HEK293T (cell line): ENCODE measurements at regions not wholly inside any gene's neighbourhood (a gene's known extent, or its start where the extent isn't known, plus 50 kb on each side); places are given as distances from the start of the nearest gene placed in this dataset.

Experiments used
- CTCF ChIA-PET: fragments of 350-600 bp; formaldehyde crosslinking; extraction: SDS; loops from one replicate; lab custom pipeline; 2021; ENCODE audit warnings: antibody characterized with exemption, inconsistent platforms; lab: Yijun Ruan, JAX
- POLR2A ChIA-PET: fragments of 350-600 bp; formaldehyde crosslinking; extraction: SDS; loops from one replicate; lab custom pipeline; 2020; ENCODE audit warnings: antibody characterized with exemption, inconsistent platforms; lab: Yijun Ruan, JAX
- DNase-seq: peaks from one replicate; pipeline ENCODE4 v3.0.0; 2012; ENCODE audit warnings: mixed read lengths; ENCODE audit errors: extremely low spot score
- ARNT ChIP-seq: fragments of 450-650 bp; IDR thresholded peaks from 2 replicates; pipeline ENCODE4 v1.6.1; 2017; ENCODE audit warnings: mild to moderate bottlenecking
- BHLHE40 ChIP-seq: fragments of 450-650 bp; IDR thresholded peaks from 2 replicates; pipeline ENCODE4 v1.6.1; 2016; ENCODE audit warnings: mild to moderate bottlenecking, moderate library complexity, borderline replicate concordance
- CTBP1 ChIP-seq: fragments of 450-650 bp; IDR thresholded peaks from 2 replicates; pipeline ENCODE4 v1.6.1; 2016; ENCODE audit warnings: borderline replicate concordance
- ELF4 ChIP-seq: fragments of 450-650 bp; IDR thresholded peaks from 2 replicates; pipeline ENCODE4 v1.6.1; 2017; ENCODE audit warnings: antibody characterized with exemption
- FOXA1 ChIP-seq: fragments of 450-650 bp; IDR thresholded peaks from 2 replicates; pipeline ENCODE4 v1.6.1; 2016; ENCODE audit warnings: mild to moderate bottlenecking
- FOXK2 ChIP-seq: fragments of 450-650 bp; IDR thresholded peaks from 2 replicates; pipeline ENCODE4 v1.6.1; 2016; ENCODE audit warnings: mild to moderate bottlenecking
- FOXM1 ChIP-seq: fragments of 450-650 bp; IDR thresholded peaks from 2 replicates; pipeline ENCODE4 v1.6.1; 2017; ENCODE audit warnings: mild to moderate bottlenecking, borderline replicate concordance
- HDGF ChIP-seq: fragments of 450-650 bp; IDR thresholded peaks from 2 replicates; pipeline ENCODE4 v1.6.1; 2017; ENCODE audit warnings: antibody characterized with exemption, borderline replicate concordance
- L3MBTL2 ChIP-seq: fragments of 450-650 bp; conservative IDR thresholded peaks from 2 replicates; pipeline ENCODE4 v1.6.1; 2016; ENCODE audit warnings: mild to moderate bottlenecking
- LEF1 ChIP-seq: fragments of 450-650 bp; IDR thresholded peaks from 2 replicates; pipeline ENCODE4 v1.6.1; 2017; ENCODE audit warnings: mild to moderate bottlenecking, borderline replicate concordance
- NFRKB ChIP-seq: fragments of 450-650 bp; IDR thresholded peaks from 2 replicates; pipeline ENCODE4 v1.6.1; 2016; ENCODE audit warnings: mild to moderate bottlenecking, moderate library complexity
- SP1 ChIP-seq: fragments of 450-650 bp; IDR thresholded peaks from 2 replicates; pipeline ENCODE4 v1.6.1; 2017
- SUZ12 ChIP-seq: fragments of 450-650 bp; IDR thresholded peaks from 2 replicates; pipeline ENCODE4 v1.6.1; 2016; ENCODE audit warnings: mild to moderate bottlenecking
- TARDBP ChIP-seq: fragments of 450-650 bp; IDR thresholded peaks from 2 replicates; pipeline ENCODE4 v1.6.1; 2016
- ZNF384 ChIP-seq: fragments of 450-650 bp; IDR thresholded peaks from 2 replicates; pipeline ENCODE4 v1.6.1; 2016
- TF ChIP-seq, protein P1 (sequence below): fragments of 450-650 bp; IDR thresholded peaks from 2 replicates; pipeline ENCODE4 v1.6.1; 2016

DNA sequence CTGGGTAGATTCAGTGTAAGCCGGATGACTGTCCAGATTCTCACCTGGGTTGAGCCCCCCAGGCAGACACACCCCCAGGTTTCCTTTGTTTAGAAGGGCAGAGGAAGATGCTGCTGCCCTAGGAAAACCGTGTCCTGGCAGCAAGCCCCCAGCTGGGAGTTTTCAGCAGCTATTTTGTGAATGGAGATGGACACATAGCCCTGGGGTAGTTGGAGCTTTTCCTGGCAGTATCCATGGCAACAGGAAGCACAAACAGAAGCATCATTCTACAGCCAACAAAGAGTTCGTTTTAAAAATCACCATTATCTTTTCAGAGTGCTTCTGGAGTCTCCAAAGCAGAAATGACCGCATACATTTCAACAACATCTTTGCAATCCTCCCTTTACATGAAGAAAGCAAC is 245.5 kb downstream of the BRD1 start:
- CTCF ChIA-PET, result no interaction called here
- POLR2A ChIA-PET, result no interaction called here
- TF ChIP-seq ARNT (no peak), HDGF (no peak)

DNA sequence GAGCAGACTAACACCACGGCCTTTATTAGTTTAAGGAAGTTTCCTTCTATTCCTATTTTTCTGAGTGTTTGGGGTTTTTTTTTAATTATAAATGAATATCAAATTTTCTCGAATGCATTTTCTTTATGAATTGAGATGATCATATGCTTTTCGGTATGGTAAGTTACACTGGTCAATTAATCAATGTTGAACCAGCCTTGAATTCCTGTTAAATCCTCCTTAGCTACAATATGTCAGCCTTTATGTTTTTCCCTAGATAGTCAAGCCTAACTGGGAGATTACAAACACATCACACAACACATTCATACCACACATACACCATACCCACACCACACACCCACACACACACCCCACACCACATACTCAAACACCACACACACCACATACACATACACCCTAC is 247.6 kb downstream of the BRD1 start:
- ChIA-PET POLR2A (no interaction called here), CTCF (no interaction called here)
- no peak for DNase-seq
- TF ChIP-seq L3MBTL2, result no peak
- TF ChIP-seq HDGF, result no peak
- no peak for TF ChIP-seq LEF1

More for the DNA sequence above, 245.5 kb downstream of the BRD1 start:
- DNase-seq, result no peak

DNA sequence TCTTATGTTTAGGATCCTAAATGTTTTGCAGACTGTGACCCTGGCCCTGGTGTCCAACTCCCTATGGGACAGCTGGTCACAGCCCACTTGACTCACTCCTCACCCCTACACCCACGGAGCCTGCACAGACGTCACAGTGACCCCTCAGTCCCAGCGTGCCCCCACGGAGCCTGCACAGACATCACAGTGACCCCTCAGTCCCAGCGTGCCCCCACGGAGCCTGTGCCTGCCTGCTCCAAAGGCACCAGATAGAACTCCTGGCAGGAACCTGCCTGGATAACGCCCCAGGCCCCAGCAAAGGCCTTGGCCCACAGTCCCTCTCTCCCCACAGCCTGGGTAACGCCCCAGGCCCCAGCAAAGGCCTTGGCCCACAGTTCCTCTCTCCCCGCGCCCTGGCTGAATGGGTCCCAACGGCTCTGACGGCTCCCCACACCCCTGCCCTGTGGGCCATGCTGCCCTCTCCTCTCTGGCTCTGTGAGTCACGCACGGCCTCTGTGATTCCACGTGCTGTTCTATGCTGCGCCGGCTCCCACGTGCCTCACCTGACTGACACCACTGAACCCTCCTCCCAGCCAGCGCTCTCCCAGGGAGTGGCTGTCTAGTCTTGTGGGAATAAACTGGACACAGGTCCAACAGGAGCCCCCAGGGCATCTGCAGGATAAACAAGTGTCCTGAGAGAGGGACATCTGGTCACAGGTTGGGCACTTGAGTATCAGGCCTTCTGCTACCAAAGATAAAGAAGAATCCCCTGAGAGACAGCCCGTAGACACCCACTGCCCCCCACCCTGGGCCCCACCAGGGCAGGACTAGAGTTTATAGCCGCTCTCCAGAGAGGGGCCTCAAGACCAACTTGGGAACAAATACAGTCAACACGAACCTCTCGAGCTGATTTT is 250.3 kb downstream of the BRD1 start:
- CTCF ChIA-PET, result no interaction called here
- POLR2A ChIA-PET, result no interaction called here
- no peak for TF ChIP-seq ARNT
- DNase-seq, result no peak

DNA sequence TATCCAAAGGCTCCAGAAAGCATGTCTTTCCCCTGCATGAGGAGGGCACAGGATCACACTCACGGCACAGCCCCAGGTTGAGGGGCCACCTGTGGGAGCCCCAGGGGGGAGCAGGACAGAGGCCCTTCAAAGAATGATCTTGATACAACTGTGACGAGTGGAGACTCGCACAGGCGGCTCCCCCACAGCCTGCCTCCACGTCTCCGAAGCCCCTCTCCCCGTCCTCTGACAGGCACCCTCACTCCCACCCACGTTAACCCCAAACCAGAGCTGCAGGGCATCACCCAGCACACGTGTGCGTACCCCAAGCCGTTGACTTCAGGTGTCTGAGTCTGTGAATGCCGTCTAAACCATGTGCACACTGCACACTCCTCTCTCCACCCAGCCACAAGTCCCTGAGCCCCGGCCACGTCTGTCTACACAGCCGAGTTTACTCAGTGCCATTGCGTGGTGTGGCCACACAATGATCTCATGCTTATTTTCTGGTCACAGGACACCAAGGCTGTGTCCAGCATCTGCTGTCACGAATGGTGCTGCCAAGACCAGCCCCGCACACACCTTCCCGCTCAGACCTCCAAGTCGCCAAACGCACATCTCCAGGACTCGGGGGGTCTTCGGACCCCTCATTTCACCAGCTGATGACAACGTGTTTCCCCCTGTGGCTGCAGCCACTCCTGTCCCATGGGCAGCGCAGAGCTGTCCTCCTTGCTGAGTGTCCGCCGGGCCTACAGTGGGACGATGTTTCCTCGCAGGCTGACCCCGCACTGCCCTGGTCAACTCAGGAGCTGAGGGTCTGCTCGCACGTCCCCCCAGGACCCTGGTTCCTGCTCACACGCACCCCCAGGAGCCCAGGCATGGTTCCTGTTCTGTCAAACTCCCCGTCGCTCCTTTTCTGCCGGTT is 251.2 kb downstream of the BRD1 start:
- TF ChIP-seq FOXK2 (no peak), LEF1 (no peak), TARDBP (no peak), BHLHE40 (no peak), CTBP1 (no peak), L3MBTL2 (no peak), ARNT (no peak), ELF4 (no peak), HDGF (no peak), FOXM1 (no peak), ZNF384 (no peak), FOXA1 (no peak), SP1 (no peak), SUZ12 (no peak), NFRKB (no peak)
- TF ChIP-seq, protein P1, sequence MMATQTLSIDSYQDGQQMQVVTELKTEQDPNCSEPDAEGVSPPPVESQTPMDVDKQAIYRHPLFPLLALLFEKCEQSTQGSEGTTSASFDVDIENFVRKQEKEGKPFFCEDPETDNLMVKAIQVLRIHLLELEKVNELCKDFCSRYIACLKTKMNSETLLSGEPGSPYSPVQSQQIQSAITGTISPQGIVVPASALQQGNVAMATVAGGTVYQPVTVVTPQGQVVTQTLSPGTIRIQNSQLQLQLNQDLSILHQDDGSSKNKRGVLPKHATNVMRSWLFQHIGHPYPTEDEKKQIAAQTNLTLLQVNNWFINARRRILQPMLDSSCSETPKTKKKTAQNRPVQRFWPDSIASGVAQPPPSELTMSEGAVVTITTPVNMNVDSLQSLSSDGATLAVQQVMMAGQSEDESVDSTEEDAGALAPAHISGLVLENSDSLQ, result no peak
- no peak for DNase-seq
- ChIA-PET POLR2A (no interaction called here), CTCF (no interaction called here)

DNA sequence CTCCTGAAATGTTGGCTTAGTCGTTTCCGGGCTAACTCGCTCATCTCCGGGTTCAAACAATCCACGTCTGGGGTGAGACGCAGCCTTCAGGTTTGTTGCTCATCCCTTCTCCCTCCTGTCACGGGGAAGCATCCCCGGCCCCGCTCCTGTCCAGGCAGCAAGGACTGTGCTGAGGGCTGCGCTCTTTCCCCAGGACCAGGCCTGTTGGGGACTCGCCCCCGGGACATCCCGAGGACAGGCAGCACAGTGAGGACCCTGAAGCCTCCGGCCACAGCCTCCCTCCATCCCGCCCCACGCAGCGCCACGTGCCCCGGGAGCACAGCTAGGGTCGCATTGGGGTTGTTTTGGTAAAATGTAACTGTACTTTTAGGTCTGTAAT is 252.0 kb downstream of the BRD1 start:
- POLR2A ChIA-PET, result no interaction called here
- DNase-seq, result no peak
- CTCF ChIA-PET, result no interaction called here
- TF ChIP-seq L3MBTL2 (no peak), ELF4 (no peak)

DNA sequence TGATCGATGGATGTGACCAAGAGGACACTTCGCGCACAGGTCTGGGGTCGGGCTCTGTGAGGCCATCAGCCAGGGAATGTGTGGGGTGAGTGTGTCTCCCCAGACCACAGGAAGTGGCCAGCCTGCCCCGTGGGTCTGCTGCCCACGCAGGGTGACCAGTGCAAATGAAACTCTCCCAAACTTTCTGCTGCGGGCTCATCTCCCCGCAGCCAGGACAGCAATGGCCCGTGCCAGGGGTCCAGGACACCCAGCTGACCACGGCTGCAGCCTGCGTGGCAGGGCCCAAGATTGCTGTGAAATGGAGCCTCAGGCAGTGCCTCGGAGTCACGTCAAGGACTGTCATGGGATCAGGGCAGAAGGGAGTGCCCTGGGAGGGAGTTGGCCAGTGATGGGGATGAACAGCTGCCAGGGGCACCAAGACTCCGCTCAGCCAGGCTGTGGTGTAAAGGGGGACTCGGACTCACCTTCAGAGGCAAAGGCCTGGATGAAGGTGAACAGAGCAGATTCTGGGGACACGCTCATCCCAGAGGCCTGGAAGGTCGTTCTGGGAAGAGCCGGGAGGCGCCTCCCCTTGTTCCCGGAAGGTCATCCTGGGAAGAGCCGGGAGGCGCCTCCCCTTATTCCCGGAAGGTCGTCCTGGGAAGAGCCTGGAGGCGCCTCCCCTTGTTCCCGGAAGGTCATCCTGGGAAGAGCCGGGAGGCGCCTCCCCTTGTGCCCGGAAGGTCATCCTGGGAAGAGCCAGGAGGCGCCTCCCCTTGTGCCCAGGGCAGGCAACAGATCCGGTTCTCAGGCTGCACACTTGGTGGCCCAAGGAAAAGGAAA is 252.6 kb downstream of the BRD1 start:
- ChIA-PET CTCF (no interaction called here), POLR2A (no interaction called here)
- no peak for TF ChIP-seq FOXK2
- TF ChIP-seq ARNT, result no peak
- no peak for TF ChIP-seq FOXM1
- no peak for TF ChIP-seq LEF1
- TF ChIP-seq HDGF, result no peak
- TF ChIP-seq, protein P1, result no peak
- no peak for TF ChIP-seq L3MBTL2
- TF ChIP-seq TARDBP, result no peak
- no peak for TF ChIP-seq BHLHE40
- TF ChIP-seq SP1, result no peak
- TF ChIP-seq NFRKB, result no peak
- no peak for TF ChIP-seq ZNF384
- TF ChIP-seq SUZ12, result no peak
- DNase-seq, result no peak
